Pancreas (tissue), 10 donors: ENCODE measurements at regions not wholly inside any gene's neighbourhood (a gene's known extent, or its start where the extent isn't known, plus 50 kb on each side); places are given as distances from the start of the nearest gene placed in this dataset.
A peak's percentile ranks its signal among the peaks of the same experiment; 100 is the strongest.

Experiments used
- ATAC-seq, 4 donors: fragments of 200-7000 bp; cut with Tn5 transposase; one replicate each; pipeline versions ENCODE4 v1.8.0 to v1.9.1; 2020; ENCODE audit warnings: mild to moderate bottlenecking in 4 of 4, moderate library complexity in 4 of 4
- DNase-seq, 6 donors: peaks; one replicate each; pipeline ENCODE4 v3.0.0-alpha.2; 2020
- FAIRE-seq: peaks from 2 replicates; lab custom pipeline; 2012; peaks lifted over from hg19 to GRCh38; lab: Jason Lieb, UNC
- H3K27ac ChIP-seq, 4 donors: fragments of 200-600 bp; sonication (generic); 1 replicate in 3 of 4; 2 replicates in 1 of 4; pipeline versions ENCODE4 v1.5.0 to v1.8.0; 2020
- H3K27me3 ChIP-seq, 4 donors: fragments of 200-600 bp; one replicate each; pipeline ENCODE4 v1.8.0; 2021
- H3K36me3 ChIP-seq, 3 donors: fragments of 200-600 bp; sonication (generic) in 1 of 3; one replicate each; pipeline versions ENCODE4 v1.5.0 to v1.8.0; 2020 to 2021
- H3K4me1 ChIP-seq, 3 donors: fragments of 200-600 bp; one replicate each; pipeline ENCODE4 v1.8.0; 2021
- H3K4me3 ChIP-seq, 4 donors: fragments of 200-600 bp; sonication (generic) in 2 of 4; one replicate each; pipeline versions ENCODE4 v1.5.0 to v1.8.0; 2020 to 2021
- H3K9me3 ChIP-seq, 4 donors: fragments of 200-600 bp; one replicate each; pipeline ENCODE4 v1.8.0; 2021
- CTCF ChIP-seq, 4 donors: fragments of 200-600 bp; sonication (generic) in 3 of 4; IDR thresholded peaks; one replicate each; pipeline versions ENCODE4 v1.5.0 to v1.8.0; 2021; ENCODE audit warnings: antibody characterized with exemption in 4 of 4
- WGBS, 2 donors: extraction: QIAGEN DNeasy Blood & Tissue Kit; methylation state at CpG; one replicate each; pipeline ENCODE4 v1.1.7; 2013; 5-methylcytosine and 5-hydroxymethylcytosine counted together
- intact Hi-C, 3 donors: fragments of 100-400 bp; cut with DNase I; formaldehyde crosslinking; loops; one replicate each; pipeline versions ENCODE4 v1.11.1 to v1.14.2; 2022
- donor health status: healthy with polysubstance abuse.
- donor health status: DM: no; HTN: no; CAD: no; lungs with moderate emphysema.
- donor health status: DM: no; HTN: no; CAD: no.
- donor health status: control.
- donor health status: control.
- donor health status: Bipolar disorder and iron deficiency.
- donor health status: DM: yes; HTN: yes; CAD: no.
- donor health status: DM: no; HTN: no; CAD: no.
- donor health status: DM: no; HTN: no; CAD: no.
- donor health status: DM: yes; HTN: yes; CAD: no.

GRCh38 chr2:53530126-53530525 is 237.5 kb upstream of the CHAC2 start:
- H3K36me3 ChIP-seq: no peaks in the 10 kb centered on the region
- no peak for TF ChIP-seq CTCF (IDR thresholded peaks at IDR 0.05)
- ATAC-seq (no peak), FAIRE-seq (no peak), DNase-seq (no peak)
- H3K4me1 ChIP-seq: no peaks in the 10 kb centered on the region
- intact Hi-C loops: no loop called here
- no peaks in the 10 kb centered on the region for H3K9me3 ChIP-seq
- H3K27me3 ChIP-seq: no peaks in the 10 kb centered on the region
- H3K27ac ChIP-seq: no peak overlapping the region
- no peak overlapping the region for H3K4me3 ChIP-seq

- no peaks in the 10 kb centered on the region for H3K4me1 ChIP-seq
- no peak for ATAC-seq
- H3K36me3 ChIP-seq: no peaks in the 10 kb centered on the region
- no peak overlapping the region for H3K4me3 ChIP-seq
- intact Hi-C loops: no loop called here
- 33 to 43% methylated on average over 2 of the region's 2 CpGs for WGBS, 2 donors
- no peak for DNase-seq
- no peak for TF ChIP-seq CTCF (IDR thresholded peaks at IDR 0.05)
- no peak for FAIRE-seq
- no peak overlapping the region for H3K27ac ChIP-seq
- H3K9me3 ChIP-seq: no peaks in the 10 kb centered on the region
- H3K27me3 ChIP-seq: no peaks in the 10 kb centered on the region
Measured at GRCh38 chr2:53527056-53527455, 240.5 kb upstream of the CHAC2 start.

GRCh38 chr2:53519918-53520841 is 247.4 kb upstream of the CHAC2 start:
- no peak for TF ChIP-seq CTCF (IDR thresholded peaks at IDR 0.05)
- intact Hi-C loops: no loop called here
- peak; percentile 76 to 87 (median 78) for ATAC-seq
- FAIRE-seq: no peak
- no peak overlapping the region for H3K4me3 ChIP-seq
- WGBS, 2 donors: 23 to 33% methylated on average over 10 of the region's 10 CpGs
- DNase-seq: peak in 2 of 6 donors; percentile 38 to 42
- H3K4me1 ChIP-seq: peaks cover 0 to 5% (median 3%) of the 10 kb centered on the region in 3 donors
- H3K27me3 ChIP-seq: no peaks in the 10 kb centered on the region
- no peaks in the 10 kb centered on the region for H3K9me3 ChIP-seq
- H3K36me3 ChIP-seq: no peaks in the 10 kb centered on the region
- H3K27ac ChIP-seq: peak overlapping the region; percentile 13 to 75 (median 42)

- H3K36me3 ChIP-seq: no peaks in the 10 kb centered on the region
- peaks cover 0 to 5% (median 3%) of the 10 kb centered on the region in 3 donors for H3K4me1 ChIP-seq
- no peak for TF ChIP-seq CTCF (IDR thresholded peaks at IDR 0.05)
- no peak for ATAC-seq
- DNase-seq: no peak
- FAIRE-seq: no peak
- no peaks in the 10 kb centered on the region for H3K27me3 ChIP-seq
- intact Hi-C loops: no loop called here
- no peaks in the 10 kb centered on the region for H3K9me3 ChIP-seq
- 79 to 80% methylated on average over 7 of the region's 7 CpGs for WGBS, 2 donors
- no peak overlapping the region for H3K27ac ChIP-seq
- H3K4me3 ChIP-seq: no peak overlapping the region
Measured at GRCh38 chr2:53517406-53517805, 250.2 kb upstream of the CHAC2 start.

- intact Hi-C loops: no loop called here
- TF ChIP-seq CTCF (IDR thresholded peaks at IDR 0.05): no peak
- H3K4me1 ChIP-seq: peaks cover 0 to 5% (median 3%) of the 10 kb centered on the region in 3 donors
- H3K27ac ChIP-seq: no peak overlapping the region
- 89 to 94% methylated on average over 7 of the region's 7 CpGs for WGBS, 2 donors
- ATAC-seq (no peak), FAIRE-seq (no peak), DNase-seq (no peak)
- no peaks in the 10 kb centered on the region for H3K9me3 ChIP-seq
- no peaks in the 10 kb centered on the region for H3K36me3 ChIP-seq
- H3K4me3 ChIP-seq: no peak overlapping the region
- no peaks in the 10 kb centered on the region for H3K27me3 ChIP-seq
Measured at GRCh38 chr2:53516650-53517049, 251.0 kb upstream of the CHAC2 start.
